Type B pancreatic cell (in vitro differentiated cells): ENCODE measurements at regions not wholly inside any gene's neighbourhood (a gene's known extent, or its start where the extent isn't known, plus 50 kb on each side); places are given as distances from the start of the nearest gene placed in this dataset.

Source experiments
- DNase-seq: peaks from one replicate; pipeline ENCODE4 v3.0.0; 2021; ENCODE audit warnings: mixed read lengths; ENCODE audit not compliant: unreplicated experiment; ENCODE audit errors: extremely low spot score
- H3K27ac Mint-ChIP-seq: 2 replicates; pipeline ENCODE4 v1.8.0; 2021; ENCODE audit warnings: mild to moderate bottlenecking, mixed read lengths
- H3K27me3 Mint-ChIP-seq: 2 replicates; pipeline ENCODE4 v1.8.0; 2021; ENCODE audit warnings: mixed read lengths
- H3K36me3 Mint-ChIP-seq: 2 replicates; pipeline ENCODE4 v1.8.0; 2021; ENCODE audit warnings: mixed read lengths
- H3K4me1 Mint-ChIP-seq: one replicate; pipeline ENCODE4 v1.8.0; 2021; ENCODE audit warnings: mixed read lengths; ENCODE audit not compliant: unreplicated experiment
- H3K4me3 Mint-ChIP-seq: 2 replicates; pipeline ENCODE4 v1.8.0; 2021; ENCODE audit warnings: mild to moderate bottlenecking, mixed read lengths
- H3K9me3 Mint-ChIP-seq: 2 replicates; pipeline ENCODE4 v1.8.0; 2021; ENCODE audit warnings: mixed read lengths
- TF ChIP-seq, protein P1 (sequence below): fragments of 200-600 bp; sonication (generic); conservative IDR thresholded peaks from 2 replicates; pipeline ENCODE4 v1.5.0; 2021; ENCODE audit warnings: antibody characterized with exemption, mild to moderate bottlenecking

- no peaks in the 10 kb centered on the region for H3K9me3 Mint-ChIP-seq
- H3K4me3 Mint-ChIP-seq = no peak overlapping the region
- no peaks in the 10 kb centered on the region for H3K27me3 Mint-ChIP-seq
- H3K27ac Mint-ChIP-seq = no peak overlapping the region
- no peak for DNase-seq
- TF ChIP-seq, protein P1, sequence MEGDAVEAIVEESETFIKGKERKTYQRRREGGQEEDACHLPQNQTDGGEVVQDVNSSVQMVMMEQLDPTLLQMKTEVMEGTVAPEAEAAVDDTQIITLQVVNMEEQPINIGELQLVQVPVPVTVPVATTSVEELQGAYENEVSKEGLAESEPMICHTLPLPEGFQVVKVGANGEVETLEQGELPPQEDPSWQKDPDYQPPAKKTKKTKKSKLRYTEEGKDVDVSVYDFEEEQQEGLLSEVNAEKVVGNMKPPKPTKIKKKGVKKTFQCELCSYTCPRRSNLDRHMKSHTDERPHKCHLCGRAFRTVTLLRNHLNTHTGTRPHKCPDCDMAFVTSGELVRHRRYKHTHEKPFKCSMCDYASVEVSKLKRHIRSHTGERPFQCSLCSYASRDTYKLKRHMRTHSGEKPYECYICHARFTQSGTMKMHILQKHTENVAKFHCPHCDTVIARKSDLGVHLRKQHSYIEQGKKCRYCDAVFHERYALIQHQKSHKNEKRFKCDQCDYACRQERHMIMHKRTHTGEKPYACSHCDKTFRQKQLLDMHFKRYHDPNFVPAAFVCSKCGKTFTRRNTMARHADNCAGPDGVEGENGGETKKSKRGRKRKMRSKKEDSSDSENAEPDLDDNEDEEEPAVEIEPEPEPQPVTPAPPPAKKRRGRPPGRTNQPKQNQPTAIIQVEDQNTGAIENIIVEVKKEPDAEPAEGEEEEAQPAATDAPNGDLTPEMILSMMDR = no peak
- H3K4me1 Mint-ChIP-seq = no peaks in the 10 kb centered on the region
- no peaks in the 10 kb centered on the region for H3K36me3 Mint-ChIP-seq
These were observed 290.5 kb downstream of the TFEC start for GRCh38 chr7:115740043-115740442.

- H3K36me3 Mint-ChIP-seq = no peaks in the 10 kb centered on the region
- H3K27me3 Mint-ChIP-seq = no peaks in the 10 kb centered on the region
- peaks cover 13% of the 10 kb centered on the region for H3K4me1 Mint-ChIP-seq
- H3K9me3 Mint-ChIP-seq = no peaks in the 10 kb centered on the region
- no peak overlapping the region for H3K27ac Mint-ChIP-seq
- TF ChIP-seq, protein P1 = no peak
- no peak for DNase-seq
- H3K4me3 Mint-ChIP-seq = no peak overlapping the region
These were observed 295.9 kb downstream of the TFEC start for GRCh38 chr7:115734641-115735040.

DNA sequence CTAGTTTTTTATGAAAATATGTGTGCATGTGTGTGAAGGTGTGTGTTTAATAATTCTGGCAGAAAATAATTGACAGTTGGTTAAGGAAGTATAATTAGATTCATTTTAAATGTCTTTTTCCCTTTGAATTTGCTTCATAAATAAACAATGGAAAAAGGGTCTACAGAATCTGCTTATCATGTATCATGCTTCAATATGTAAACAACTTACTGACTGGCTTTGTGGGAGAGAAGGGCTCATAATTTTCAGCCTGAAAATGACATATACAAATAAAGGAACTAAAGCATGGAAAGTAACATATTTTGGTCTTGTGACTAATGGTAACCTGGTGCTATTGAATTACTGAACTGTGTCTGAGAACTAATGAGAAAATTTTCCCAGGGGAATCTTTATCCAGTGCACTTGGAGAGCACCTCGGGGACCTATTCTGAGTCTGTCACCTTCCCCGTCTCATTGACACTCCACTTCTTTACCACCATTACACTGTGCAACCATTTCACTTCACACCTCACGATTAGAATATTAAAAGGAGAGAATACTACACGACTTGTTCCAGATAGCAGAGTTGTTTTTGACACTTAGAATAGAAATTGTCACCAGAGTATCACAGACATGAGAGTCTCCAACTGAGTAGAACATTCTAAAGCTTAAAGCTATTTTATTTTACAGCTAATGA, 298.6 kb downstream of the TFEC start:
- no peak overlapping the region for H3K27ac Mint-ChIP-seq
- no peaks in the 10 kb centered on the region for H3K36me3 Mint-ChIP-seq
- no peaks in the 10 kb centered on the region for H3K9me3 Mint-ChIP-seq
- peaks cover 23% of the 10 kb centered on the region for H3K4me1 Mint-ChIP-seq
- H3K27me3 Mint-ChIP-seq = no peaks in the 10 kb centered on the region
- no peak overlapping the region for H3K4me3 Mint-ChIP-seq
- DNase-seq = no peak
- TF ChIP-seq, protein P1 = no peak

- H3K4me1 Mint-ChIP-seq = peaks cover 30% of the 10 kb centered on the region
- TF ChIP-seq, protein P1 = no peak
- H3K4me3 Mint-ChIP-seq = no peak overlapping the region
- peaks cover 4% of the 10 kb centered on the region for H3K27me3 Mint-ChIP-seq
- H3K9me3 Mint-ChIP-seq = no peaks in the 10 kb centered on the region
- no peak overlapping the region for H3K27ac Mint-ChIP-seq
- DNase-seq = no peak
- no peaks in the 10 kb centered on the region for H3K36me3 Mint-ChIP-seq
These were observed 302.0 kb downstream of the TFEC start for GRCh38 chr7:115728518-115728917.

DNA sequence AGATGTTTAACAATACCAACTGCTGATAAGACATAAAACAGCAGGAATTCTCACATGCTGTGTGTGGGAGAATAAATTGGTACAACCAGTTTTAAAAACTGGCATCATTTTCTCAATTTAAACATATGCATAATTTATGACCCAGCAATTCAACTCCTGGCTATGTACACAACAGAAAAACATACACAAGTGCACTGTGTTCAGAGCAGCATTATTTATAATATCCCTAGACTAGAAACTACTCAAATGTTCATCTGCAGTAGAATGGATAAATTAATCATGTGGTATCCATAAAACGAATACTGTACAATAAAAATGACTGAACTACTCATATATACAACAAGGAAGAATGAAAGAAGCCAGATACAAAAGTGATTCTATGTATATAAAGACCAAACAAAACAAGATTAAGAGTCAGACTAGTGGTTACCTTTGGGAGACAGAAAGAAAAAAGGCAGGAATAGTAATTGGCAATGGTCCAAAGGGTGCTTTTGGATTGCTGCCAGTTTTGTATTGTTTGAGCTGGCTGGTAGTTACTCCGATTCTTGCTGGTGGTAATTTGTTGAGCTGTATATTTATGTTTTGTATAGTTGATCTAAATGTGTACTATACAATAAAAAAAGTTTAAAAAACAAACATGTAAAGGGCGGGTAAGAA, 306.0 kb downstream of the TFEC start:
- Mint-ChIP-seq H3K36me3 (no peaks in the 10 kb centered on the region), H3K9me3 (no peaks in the 10 kb centered on the region), H3K27me3 (peaks cover 9% of the 10 kb centered on the region), H3K4me1 (peaks cover 16% of the 10 kb centered on the region), H3K27ac (no peak overlapping the region), H3K4me3 (no peak overlapping the region)
- no peak for DNase-seq
- TF ChIP-seq, protein P1 = no peak
